ENCODE measurements at regions not wholly inside any gene's neighbourhood (a gene's known extent, or its start where the extent isn't known, plus 50 kb on each side); places are given as distances from the start of the nearest gene placed in this dataset.

GRCh38 chr9:4927701-4928100 is 57.4 kb upstream of the JAK2 start:
- TF ChIP-seq ZNF212 (CRISPR knock-in tag; IDR thresholded peaks at IDR 0.05) (no peak), TCF15 (CRISPR knock-in tag; IDR thresholded peaks at IDR 0.05) (no peak), FOS (IDR thresholded peaks at IDR 0.05; ENCODE audit: extremely low read depth, insufficient read length) (no peak), LEF1 (IDR thresholded peaks at IDR 0.05) (no peak), HNRNPH1 (optimal IDR thresholded peaks at IDR 0.05; ENCODE audit: low read depth, low read length) (no peak), E2F8 (IDR thresholded peaks at IDR 0.05; ENCODE audit: low read depth, partially characterized antibody) (no peak)
